Jurkat, Clone E6-1 (cell line): ENCODE measurements at regions not wholly inside any gene's neighbourhood (a gene's known extent, or its start where the extent isn't known, plus 50 kb on each side); places are given as distances from the start of the nearest gene placed in this dataset.

ENCODE experiments used
- DNase-seq: peaks from one replicate; pipeline ENCODE4 v3.0.0-alpha.2; 2011; ENCODE audit warnings: low read depth, low spot score
- H3K4me3 ChIP-seq: 2 replicates; pipeline ENCODE4 v1.5.1; 2011; ENCODE audit warnings: mild to moderate bottlenecking, low read length, control low read depth, moderate library complexity

DNA sequence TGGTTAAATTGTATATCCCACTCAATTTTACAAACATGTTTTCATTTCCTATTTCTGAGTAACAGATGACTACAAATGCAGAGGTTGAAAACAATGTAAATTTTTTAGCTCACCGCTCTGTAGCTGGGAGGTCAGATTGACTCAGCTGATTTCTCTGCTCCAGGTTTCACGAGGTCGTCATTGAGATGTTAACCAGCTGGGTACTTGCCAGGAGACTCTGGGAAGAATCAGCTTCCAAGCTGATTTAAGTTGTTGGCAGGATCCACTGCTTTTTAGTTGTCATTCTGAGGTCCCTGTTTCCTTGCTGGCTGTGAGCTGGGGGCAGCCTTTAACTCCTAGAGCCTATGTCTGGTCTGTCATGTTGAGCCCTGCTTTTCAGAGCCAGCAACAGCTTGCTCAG, 864.3 kb upstream of the AGA start:
- H3K4me3 ChIP-seq, result no peak overlapping the region
- no peak for DNase-seq

DNA sequence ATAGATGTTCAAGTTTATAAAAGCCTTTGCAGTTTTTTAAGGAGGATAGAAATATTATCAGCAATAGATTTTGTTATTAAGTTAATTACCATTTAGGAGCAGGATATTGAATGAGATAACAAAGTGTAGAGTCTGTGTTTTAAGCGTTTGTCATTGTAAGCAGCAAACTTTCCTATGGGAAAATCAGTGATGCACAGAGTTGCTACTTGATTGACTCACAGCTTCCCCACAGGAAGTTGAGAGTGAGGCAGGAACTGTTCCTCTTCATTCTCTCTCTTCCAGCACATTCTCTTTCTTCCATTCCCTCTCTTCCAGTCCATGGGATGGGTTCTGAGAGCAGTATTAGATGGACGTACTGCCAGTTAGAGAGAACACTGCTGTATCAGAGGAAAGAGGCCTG, 867.7 kb upstream of the AGA start:
- DNase-seq, result no peak
- H3K4me3 ChIP-seq, result no peak overlapping the region

- no peak for DNase-seq
- no peak overlapping the region for H3K4me3 ChIP-seq
Measured at GRCh38 chr4:178311997-178312396, 869.8 kb upstream of the AGA start.

DNA sequence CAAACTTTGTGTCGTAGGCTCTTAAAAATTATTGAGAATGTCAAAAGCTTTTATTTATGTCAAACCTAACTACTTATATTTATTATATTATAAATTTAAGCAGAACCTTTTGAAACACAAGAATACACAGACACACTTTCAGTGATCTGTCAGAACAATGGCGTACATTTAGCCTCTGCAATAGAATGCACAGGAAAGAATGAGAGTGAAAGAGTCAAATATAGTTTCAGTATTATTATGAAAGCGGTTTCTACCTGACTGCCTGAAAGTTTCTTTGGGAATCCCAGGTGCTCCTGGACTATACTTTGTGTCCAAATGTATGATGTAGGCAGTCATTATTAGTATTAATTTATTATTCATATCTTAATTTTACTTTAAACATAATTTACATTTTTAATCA, 872.0 kb upstream of the AGA start:
- no peak for DNase-seq
- H3K4me3 ChIP-seq, result no peak overlapping the region

DNA sequence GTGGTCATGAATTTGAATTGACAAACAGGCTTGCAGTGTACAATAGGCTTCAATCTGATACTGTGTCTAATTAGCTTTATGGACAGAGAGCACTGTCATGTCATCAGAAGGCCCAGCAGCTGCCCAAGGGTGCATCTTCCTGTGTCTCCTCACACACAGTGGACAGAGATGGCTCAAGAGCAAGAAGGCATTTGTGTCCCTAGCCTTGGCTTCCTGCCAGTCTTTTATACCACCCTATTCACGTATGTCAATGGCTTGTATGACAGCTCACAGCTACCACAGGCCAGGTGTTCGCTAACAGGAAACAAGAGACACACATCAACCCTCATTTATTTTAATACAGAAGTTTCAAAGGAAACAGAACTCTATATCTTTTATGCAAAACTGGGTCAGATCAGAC, 874.0 kb upstream of the AGA start:
- H3K4me3 ChIP-seq, result no peak overlapping the region
- peak; percentile 0 for DNase-seq

DNA sequence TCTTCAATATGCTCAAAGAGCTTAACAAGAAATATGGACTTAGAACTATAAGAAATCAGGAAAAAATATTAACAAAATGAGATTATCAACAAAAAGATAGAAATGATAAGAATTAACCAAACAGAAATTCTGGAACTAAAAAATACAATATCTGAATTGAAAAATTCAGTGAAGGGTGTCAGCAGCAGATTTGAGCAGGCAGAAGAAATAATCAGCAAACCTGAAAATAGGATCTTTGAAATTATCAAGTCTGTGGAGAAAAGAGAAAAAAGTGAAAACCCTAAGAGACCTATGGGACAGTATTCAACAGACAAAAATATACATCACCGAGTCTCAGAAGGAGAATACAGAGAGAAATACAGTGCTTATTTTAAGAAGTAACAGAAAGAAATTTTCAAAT, 877.8 kb upstream of the AGA start:
- DNase-seq, result no peak
- H3K4me3 ChIP-seq, result no peak overlapping the region

GRCh38 chr4:178322524-178323183, 880.4 kb upstream of the AGA start:
- DNase-seq, result no peak
- H3K4me3 ChIP-seq, result no peak overlapping the region

GRCh38 chr4:178329226-178329872, 887.1 kb upstream of the AGA start:
- DNase-seq, result no peak
- H3K4me3 ChIP-seq, result no peak overlapping the region

- no peak for DNase-seq
- no peak overlapping the region for H3K4me3 ChIP-seq
Measured at GRCh38 chr4:178333355-178333754, 891.1 kb upstream of the AGA start.

- no peak for DNase-seq
- no peak overlapping the region for H3K4me3 ChIP-seq
Measured at GRCh38 chr4:178339769-178340168, 897.5 kb upstream of the AGA start.

DNA sequence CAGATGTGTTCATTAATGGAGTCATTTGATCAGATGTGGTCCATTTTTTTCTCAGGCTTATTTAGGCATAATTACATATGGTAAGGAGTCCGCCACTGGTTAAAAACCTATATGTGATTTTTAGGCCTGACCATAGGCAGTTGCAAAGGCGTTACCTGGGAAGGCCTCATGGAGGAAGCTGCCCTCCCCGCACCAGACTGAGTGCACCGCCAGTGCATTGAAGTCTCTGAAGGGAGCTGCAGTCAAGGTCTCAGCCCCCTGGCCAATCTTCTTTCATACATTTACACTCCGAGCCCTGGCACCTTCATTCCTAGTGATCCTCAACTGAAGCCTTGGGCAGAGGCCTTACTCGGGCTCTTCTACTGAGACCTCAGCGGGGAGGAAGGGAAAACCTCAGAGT, 898.2 kb upstream of the AGA start:
- no peak for DNase-seq
- H3K4me3 ChIP-seq, result no peak overlapping the region

DNA sequence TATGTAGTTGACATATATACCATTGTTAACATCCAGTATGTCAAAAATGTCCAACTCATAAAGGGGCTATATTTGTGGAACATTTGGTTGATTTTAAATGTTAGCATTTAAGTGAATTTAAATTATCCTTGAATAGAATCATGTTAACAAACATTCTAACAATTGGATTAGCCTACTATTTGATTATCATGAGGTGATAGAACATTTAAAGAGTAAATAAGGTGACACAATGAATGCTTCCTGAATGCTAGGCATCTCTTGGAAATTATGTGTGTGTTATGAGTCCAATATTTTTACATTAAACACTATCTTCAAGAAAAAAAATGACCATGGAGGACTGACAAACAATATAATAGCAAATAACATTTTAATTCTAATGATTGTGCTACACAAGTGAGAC, 901.9 kb upstream of the AGA start:
- no peak overlapping the region for H3K4me3 ChIP-seq
- no peak for DNase-seq

DNA sequence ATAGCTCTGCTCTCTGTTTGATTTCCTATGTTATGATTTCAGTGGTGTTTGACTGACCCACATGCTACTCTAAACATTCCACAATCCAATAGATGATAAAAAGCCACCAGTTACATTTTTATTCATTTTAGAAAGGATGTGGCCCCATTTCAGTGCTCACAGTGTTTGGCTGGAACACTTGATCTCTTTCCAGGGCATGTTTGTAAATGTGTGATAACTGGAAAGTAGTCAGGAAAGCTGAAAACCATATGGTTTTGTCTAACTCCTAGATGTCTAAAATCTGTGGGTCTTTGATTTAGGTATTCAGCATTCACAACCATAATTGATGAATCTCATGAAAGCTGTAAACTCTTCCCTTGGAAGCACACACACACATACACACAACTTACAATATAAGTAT, 904.9 kb upstream of the AGA start:
- H3K4me3 ChIP-seq, result no peak overlapping the region
- no peak for DNase-seq

- H3K4me3 ChIP-seq, result no peak overlapping the region
- DNase-seq, result no peak
Measured at GRCh38 chr4:178349601-178350000, 907.4 kb upstream of the AGA start.

DNA sequence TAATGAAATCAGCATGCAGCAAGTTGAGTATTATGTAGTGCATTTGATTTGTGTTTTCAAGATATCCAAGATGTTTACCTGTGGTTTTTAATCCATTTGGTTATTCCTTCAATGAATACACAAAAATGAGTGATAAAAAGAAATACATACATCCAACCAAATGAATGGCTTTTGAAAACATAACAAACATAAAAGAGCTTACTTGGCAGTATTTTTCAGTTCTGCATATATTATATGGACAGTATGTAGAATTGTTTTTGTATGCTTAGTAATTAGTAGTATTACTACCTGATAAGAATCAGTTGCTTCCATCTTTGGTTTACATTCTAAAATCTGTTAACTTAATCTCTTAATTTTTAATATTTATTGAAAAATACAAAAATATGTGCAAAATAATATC, 908.9 kb upstream of the AGA start:
- DNase-seq, result no peak
- H3K4me3 ChIP-seq, result no peak overlapping the region

GRCh38 chr4:178356725-178357124, 914.5 kb upstream of the AGA start:
- no peak for DNase-seq
- no peak overlapping the region for H3K4me3 ChIP-seq

DNA sequence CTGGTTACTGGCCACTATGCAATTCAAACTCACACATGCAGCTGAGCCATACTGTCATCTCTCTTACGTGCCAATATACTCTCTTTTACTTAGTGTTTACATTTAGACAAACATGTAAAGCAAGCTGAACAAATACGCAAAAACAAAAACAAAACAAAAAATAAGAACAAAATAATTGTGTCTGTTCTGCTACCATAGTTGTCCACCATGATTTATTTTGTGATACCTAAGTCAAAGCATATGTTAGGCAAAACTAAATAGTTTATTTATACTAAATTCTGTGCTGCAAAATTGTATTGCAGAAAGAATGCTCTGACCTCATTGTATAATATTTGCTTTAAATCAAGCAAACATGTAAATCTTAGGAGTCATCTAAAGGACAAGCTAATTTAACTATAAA, 943.2 kb upstream of the AGA start:
- no peak for DNase-seq
- no peak overlapping the region for H3K4me3 ChIP-seq

GRCh38 chr4:178387756-178388155, 945.5 kb upstream of the AGA start:
- no peak overlapping the region for H3K4me3 ChIP-seq
- DNase-seq, result no peak

- DNase-seq, result no peak
- no peak overlapping the region for H3K4me3 ChIP-seq
Measured at GRCh38 chr4:178395798-178396197, 953.6 kb upstream of the AGA start.

GRCh38 chr4:178412455-178412854, 970.2 kb upstream of the AGA start:
- H3K4me3 ChIP-seq, result no peak overlapping the region
- no peak for DNase-seq

- H3K4me3 ChIP-seq, result no peak overlapping the region
- DNase-seq, result no peak
Measured at GRCh38 chr4:178414042-178414441, 971.8 kb upstream of the AGA start.
